A549 (cell line): ENCODE measurements at regions not wholly inside any gene's neighbourhood (a gene's known extent, or its start where the extent isn't known, plus 50 kb on each side); places are given as distances from the start of the nearest gene placed in this dataset.

Experiments used
- ATAC-seq, 2 experiments: fragments of 200-7000 bp in 1 of 2; fragments of >200 bp in 1 of 2; cut with Nextera tagmentation in 1 of 2; cut with Tn5 transposase in 1 of 2; 3 replicates each; pipeline versions ENCODE4 v1.8.0 to v1.9.1; 2018 to 2020; ENCODE audit warnings: mild to moderate bottlenecking in 1 of 2, moderate library complexity in 1 of 2
- CTCF ChIA-PET: fragments of 300-600 bp; sonication (Branson Sonifier 250); formaldehyde crosslinking; extraction: SDS; loops from one replicate; lab custom pipeline; 2021; ENCODE audit warnings: antibody characterized with exemption, inconsistent platforms; lab: Yijun Ruan, JAX
- POLR2A ChIA-PET: fragments of 350-600 bp; formaldehyde crosslinking; extraction: SDS; loops from one replicate; lab custom pipeline; 2021; ENCODE audit warnings: antibody characterized with exemption, inconsistent platforms; lab: Yijun Ruan, JAX
- DNase-seq, 2 experiments: peaks; one replicate each; pipeline versions ENCODE4 v3.0.0 to v3.0.0-alpha.2; 2011 to 2016; ENCODE audit warnings: low read depth in 1 of 2, low spot score in 1 of 2
- FAIRE-seq: peaks from 2 replicates; lab custom pipeline; 2011; peaks lifted over from hg19 to GRCh38; lab: Jason Lieb, UNC
- H3K27ac ChIP-seq, 2 experiments: fragments of >200 bp; sonication (Bioruptor Twin); formaldehyde crosslinking; 3 replicates each; pipeline ENCODE4 v1.5.1; 2016 to 2017
- H3K4me1 ChIP-seq: fragments of >200 bp; sonication (Bioruptor Twin); formaldehyde crosslinking; 3 replicates; pipeline ENCODE4 v1.6.1; 2016
- H3K4me2 ChIP-seq: fragments of >200 bp; sonication (Bioruptor Twin); formaldehyde crosslinking; 3 replicates; pipeline ENCODE4 v1.6.1; 2016
- H3K4me3 ChIP-seq: fragments of >200 bp; sonication (Bioruptor Twin); formaldehyde crosslinking; 3 replicates; pipeline ENCODE4 v1.5.1; 2016
- H3K9me3 ChIP-seq: fragments of >200 bp; sonication (Bioruptor Twin); formaldehyde crosslinking; 3 replicates; pipeline ENCODE4 v1.6.1; 2016
- CBX2 ChIP-seq: fragments of 200-600 bp; sonication (generic); IDR thresholded peaks from 2 replicates; pipeline ENCODE4 v1.6.1; 2016; ENCODE audit warnings: low read depth, mild to moderate bottlenecking, borderline replicate concordance
- EHMT2 ChIP-seq: fragments of 200-600 bp; sonication (generic); IDR thresholded peaks from 2 replicates; pipeline ENCODE4 v1.6.1; 2016; ENCODE audit warnings: antibody characterized with exemption, low read depth, mild to moderate bottlenecking, moderate library complexity
- EP300 ChIP-seq, 2 experiments: fragments of >200 bp; sonication (Bioruptor Twin); formaldehyde crosslinking; IDR thresholded peaks; 2 replicates in 1 of 2; 3 replicates in 1 of 2; pipeline ENCODE4 v1.6.1; 2016 to 2017
- GATA3 ChIP-seq: IDR thresholded peaks from 2 replicates; pipeline ENCODE4 v1.6.1; 2012; ENCODE audit warnings: borderline replicate concordance
- HDAC2 ChIP-seq: fragments of 200-600 bp; sonication (generic); IDR thresholded peaks from 2 replicates; pipeline ENCODE4 v1.6.1; 2016
- HEYL ChIP-seq: fragments of 250-450 bp; sonication (Bioruptor Pico); IDR thresholded peaks from 2 replicates; pipeline ENCODE4 v1.8.0; 2021; ENCODE audit warnings: mild to moderate bottlenecking, moderate library complexity
- HOXB5 ChIP-seq: fragments of 250-450 bp; sonication (Bioruptor Pico); IDR thresholded peaks from 2 replicates; pipeline ENCODE4 v1.5.0; 2020; ENCODE audit warnings: mild to moderate bottlenecking, moderate library complexity
- JUN ChIP-seq, 2 experiments: fragments of >200 bp; sonication (Bioruptor Twin); formaldehyde crosslinking; IDR thresholded peaks; 2 replicates in 1 of 2; 3 replicates in 1 of 2; pipeline ENCODE4 v1.6.1; 2016 to 2017
- KDM5A ChIP-seq: fragments of 200-600 bp; sonication (generic); IDR thresholded peaks from 2 replicates; pipeline ENCODE4 v1.6.1; 2016; ENCODE audit warnings: antibody characterized with exemption, mild to moderate bottlenecking
- NPAS2 ChIP-seq: fragments of 250-450 bp; sonication (Bioruptor Pico); IDR thresholded peaks from 2 replicates; pipeline ENCODE4 v1.8.0; 2022; ENCODE audit warnings: mild to moderate bottlenecking, moderate library complexity, borderline replicate concordance
- NR3C1 ChIP-seq: fragments of >200 bp; sonication (Bioruptor Twin); formaldehyde crosslinking; IDR thresholded peaks from 3 replicates; pipeline ENCODE4 v1.6.1; 2017
- PHF8 ChIP-seq: fragments of 200-600 bp; sonication (generic); IDR thresholded peaks from 2 replicates; pipeline ENCODE4 v1.6.1; 2016; ENCODE audit warnings: low read depth, mild to moderate bottlenecking, antibody characterized with exemption, moderate library complexity, borderline replicate concordance
- RAD21 ChIP-seq, 2 experiments: fragments of >200 bp in 1 of 2; sonication (Bioruptor Twin) in 1 of 2; formaldehyde crosslinking in 1 of 2; IDR thresholded peaks in 1 of 2; conservative IDR thresholded peaks in 1 of 2; 2 replicates in 1 of 2; 3 replicates in 1 of 2; pipeline ENCODE4 v1.6.1; 2012 to 2018; ENCODE audit warnings: inconsistent platforms in 1 of 2
- RFX5 ChIP-seq: fragments of 450-650 bp; IDR thresholded peaks from 2 replicates; pipeline ENCODE4 v1.7.1; 2014; ENCODE audit warnings: antibody characterized with exemption, mild to moderate bottlenecking, moderate library complexity
- SMC3 ChIP-seq: fragments of >200 bp; sonication (Bioruptor Twin); formaldehyde crosslinking; IDR thresholded peaks from 3 replicates; pipeline ENCODE4 v1.6.1; 2018; ENCODE audit warnings: inconsistent platforms
- ZC3H11A ChIP-seq: fragments of 450-650 bp; IDR thresholded peaks from 2 replicates; pipeline ENCODE4 v1.6.1; 2014; ENCODE audit warnings: antibody characterized with exemption, mild to moderate bottlenecking
- ZFP36 ChIP-seq: fragments of 450-650 bp; IDR thresholded peaks from 2 replicates; pipeline ENCODE4 v1.6.1; 2014; ENCODE audit warnings: borderline replicate concordance; ENCODE audit not compliant: partially characterized antibody
- ZNF302 ChIP-seq: fragments of 250-450 bp; sonication (Bioruptor Pico); IDR thresholded peaks from 2 replicates; pipeline ENCODE4 v1.9.0; 2021; ENCODE audit warnings: inconsistent platforms, mild to moderate bottlenecking, moderate library complexity
- ZSCAN20 ChIP-seq: fragments of 250-450 bp; sonication (Bioruptor Pico); IDR thresholded peaks from 2 replicates; pipeline ENCODE4 v1.8.0; 2022; ENCODE audit warnings: mild to moderate bottlenecking, moderate library complexity
- WGBS: methylation state at CpG from one replicate; pipeline ENCODE4 v1.1.6; 2017; ENCODE audit errors: missing lambda C conversion rate; 5-methylcytosine and 5-hydroxymethylcytosine counted together
- TF ChIP-seq, protein P1 (sequence below): fragments of >200 bp; sonication (Bioruptor Twin); formaldehyde crosslinking; IDR thresholded peaks from 3 replicates; pipeline ENCODE4 v1.5.1; 2016
- TF ChIP-seq, protein P2 (sequence below): IDR thresholded peaks from 2 replicates; pipeline ENCODE4 v1.6.1; 2012
- TF ChIP-seq, protein P3 (sequence below): fragments of 150-350 bp; IDR thresholded peaks from 2 replicates; pipeline ENCODE4 v1.6.1; 2014; ENCODE audit warnings: low read depth, mild to moderate bottlenecking, low read length
- TF ChIP-seq, protein P4 (sequence below): IDR thresholded peaks from 2 replicates; pipeline ENCODE4 v1.6.1; 2012
- TF ChIP-seq, protein P5 (sequence below): fragments of >200 bp; sonication (Bioruptor Twin); formaldehyde crosslinking; IDR thresholded peaks from 3 replicates; pipeline ENCODE4 v1.6.1; 2016
- TF ChIP-seq, protein P6 (sequence below): IDR thresholded peaks from 2 replicates; pipeline ENCODE4 v1.6.1; 2012; ENCODE audit warnings: low read depth, borderline replicate concordance

DNA sequence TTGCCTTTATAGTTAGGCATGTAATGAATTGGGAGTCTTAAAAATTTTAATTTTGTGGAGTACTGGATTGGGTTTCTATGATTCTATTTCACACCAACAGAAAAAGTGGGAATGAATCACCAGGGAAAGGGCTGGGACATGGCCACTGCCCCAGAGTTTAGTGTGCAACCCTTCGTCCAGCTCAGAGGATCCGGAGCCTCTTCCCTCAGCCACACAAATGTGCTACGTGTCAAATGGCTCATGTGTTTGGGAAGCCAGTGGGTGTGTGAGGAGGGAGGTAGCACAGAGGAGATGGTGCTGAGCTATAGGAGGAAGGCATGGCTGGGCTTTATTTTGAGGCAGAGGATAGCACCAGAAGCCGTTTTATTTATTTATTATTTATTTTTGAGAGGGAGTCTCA, 247.3 kb downstream of the SIPA1L2 start:
- DNase-seq: no peak
- POLR2A ChIA-PET: no interaction called here
- no peak for TF ChIP-seq HEYL (CRISPR knock-in tag)
- TF ChIP-seq ZC3H11A: no peak
- no peak for TF ChIP-seq EP300 (IDR thresholded peaks at IDR 0.05)
- no peak for TF ChIP-seq EHMT2
- TF ChIP-seq PHF8: no peak
- TF ChIP-seq HDAC2: no peak
- TF ChIP-seq GATA3: no peak
- no peak for TF ChIP-seq HOXB5 (CRISPR knock-in tag)
- TF ChIP-seq, protein P1, sequence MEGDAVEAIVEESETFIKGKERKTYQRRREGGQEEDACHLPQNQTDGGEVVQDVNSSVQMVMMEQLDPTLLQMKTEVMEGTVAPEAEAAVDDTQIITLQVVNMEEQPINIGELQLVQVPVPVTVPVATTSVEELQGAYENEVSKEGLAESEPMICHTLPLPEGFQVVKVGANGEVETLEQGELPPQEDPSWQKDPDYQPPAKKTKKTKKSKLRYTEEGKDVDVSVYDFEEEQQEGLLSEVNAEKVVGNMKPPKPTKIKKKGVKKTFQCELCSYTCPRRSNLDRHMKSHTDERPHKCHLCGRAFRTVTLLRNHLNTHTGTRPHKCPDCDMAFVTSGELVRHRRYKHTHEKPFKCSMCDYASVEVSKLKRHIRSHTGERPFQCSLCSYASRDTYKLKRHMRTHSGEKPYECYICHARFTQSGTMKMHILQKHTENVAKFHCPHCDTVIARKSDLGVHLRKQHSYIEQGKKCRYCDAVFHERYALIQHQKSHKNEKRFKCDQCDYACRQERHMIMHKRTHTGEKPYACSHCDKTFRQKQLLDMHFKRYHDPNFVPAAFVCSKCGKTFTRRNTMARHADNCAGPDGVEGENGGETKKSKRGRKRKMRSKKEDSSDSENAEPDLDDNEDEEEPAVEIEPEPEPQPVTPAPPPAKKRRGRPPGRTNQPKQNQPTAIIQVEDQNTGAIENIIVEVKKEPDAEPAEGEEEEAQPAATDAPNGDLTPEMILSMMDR: no peak
- TF ChIP-seq, protein P2, sequence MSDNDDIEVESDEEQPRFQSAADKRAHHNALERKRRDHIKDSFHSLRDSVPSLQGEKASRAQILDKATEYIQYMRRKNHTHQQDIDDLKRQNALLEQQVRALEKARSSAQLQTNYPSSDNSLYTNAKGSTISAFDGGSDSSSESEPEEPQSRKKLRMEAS: no peak
- TF ChIP-seq JUN (IDR thresholded peaks at IDR 0.05): no peak
- no peak for TF ChIP-seq ZNF302
- no peak for TF ChIP-seq ZSCAN20 (CRISPR knock-in tag)
- TF ChIP-seq RAD21 (conservative IDR thresholded peaks at IDR 0.05 in 1 of 2, IDR thresholded peaks at IDR 0.05 in 1 of 2): no peak
- TF ChIP-seq, protein P3, sequence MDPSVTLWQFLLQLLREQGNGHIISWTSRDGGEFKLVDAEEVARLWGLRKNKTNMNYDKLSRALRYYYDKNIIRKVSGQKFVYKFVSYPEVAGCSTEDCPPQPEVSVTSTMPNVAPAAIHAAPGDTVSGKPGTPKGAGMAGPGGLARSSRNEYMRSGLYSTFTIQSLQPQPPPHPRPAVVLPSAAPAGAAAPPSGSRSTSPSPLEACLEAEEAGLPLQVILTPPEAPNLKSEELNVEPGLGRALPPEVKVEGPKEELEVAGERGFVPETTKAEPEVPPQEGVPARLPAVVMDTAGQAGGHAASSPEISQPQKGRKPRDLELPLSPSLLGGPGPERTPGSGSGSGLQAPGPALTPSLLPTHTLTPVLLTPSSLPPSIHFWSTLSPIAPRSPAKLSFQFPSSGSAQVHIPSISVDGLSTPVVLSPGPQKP: no peak
- TF ChIP-seq NPAS2: no peak
- TF ChIP-seq, all 56 proteins: peak for 0
- ATAC-seq: no peak
- FAIRE-seq: no peak
- CTCF ChIA-PET: no interaction called here
- H3K4me1 ChIP-seq: 0 out of 3 replicates have a peak, but pooled peaks cover 5% of the 10 kb centered on the region
- WGBS: 61% methylated on average over 4 of the region's 4 CpGs
- H3K9me3 ChIP-seq: no peaks in the 10 kb centered on the region
- H3K4me2 ChIP-seq: no peak overlapping the region
- H3K27ac ChIP-seq: no peak overlapping the region
- H3K4me3 ChIP-seq: no peak overlapping the region

DNA sequence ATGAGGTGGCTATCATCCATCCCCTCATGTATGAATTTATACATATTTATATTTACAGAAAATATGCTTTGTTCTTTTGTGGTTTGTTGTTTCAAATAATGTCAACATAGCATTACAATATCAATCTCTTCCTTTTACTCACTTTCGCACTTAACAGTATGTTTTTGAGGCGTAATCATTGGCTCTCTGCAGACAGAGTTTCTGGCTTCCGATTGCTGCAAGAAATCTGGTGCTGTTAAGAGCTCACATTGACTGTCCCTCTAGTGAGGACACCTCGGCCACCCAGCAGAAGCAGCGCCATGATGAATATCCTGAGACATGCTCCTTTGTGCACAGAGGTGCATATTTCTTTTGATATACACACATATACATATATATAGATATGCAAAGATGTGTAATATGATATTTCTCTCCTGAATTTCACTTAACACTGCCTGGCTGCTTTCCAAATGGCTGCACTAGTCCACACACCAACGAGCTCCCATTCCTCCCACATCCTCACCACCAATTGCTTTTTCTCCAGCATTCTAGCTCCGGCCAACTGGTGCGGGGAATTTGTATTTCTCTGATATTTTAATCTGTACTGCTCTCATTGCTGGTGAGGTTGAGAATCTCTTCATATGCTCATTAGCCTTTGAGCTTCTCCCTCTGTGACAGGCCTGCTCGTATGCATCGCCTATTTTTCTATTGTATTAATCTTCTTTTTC, 248.4 kb downstream of the SIPA1L2 start:
- H3K27ac ChIP-seq: no peak overlapping the region
- H3K9me3 ChIP-seq: no peaks in the 10 kb centered on the region
- H3K4me3 ChIP-seq: no peak overlapping the region
- FAIRE-seq (no peak), ATAC-seq (no peak)
- CTCF ChIA-PET: no interaction called here
- no peak overlapping the region for H3K4me2 ChIP-seq
- 81% methylated on average over 10 of the region's 10 CpGs for WGBS
- H3K4me1 ChIP-seq: peaks cover 12% of the 10 kb centered on the region; the same call in 1 of the 3 replicates
- TF ChIP-seq ZNF302 (no peak), SMC3 (no peak), ZFP36 (no peak)
- TF ChIP-seq, all 56 proteins: peak for 0
- DNase-seq: no peak
- POLR2A ChIA-PET: interaction anchor here (0.5 kb wide), 1 partner anchor 248 kb away, joined by 3 read pairs; the partner anchor contains the start of gene SIPA1L2

DNA sequence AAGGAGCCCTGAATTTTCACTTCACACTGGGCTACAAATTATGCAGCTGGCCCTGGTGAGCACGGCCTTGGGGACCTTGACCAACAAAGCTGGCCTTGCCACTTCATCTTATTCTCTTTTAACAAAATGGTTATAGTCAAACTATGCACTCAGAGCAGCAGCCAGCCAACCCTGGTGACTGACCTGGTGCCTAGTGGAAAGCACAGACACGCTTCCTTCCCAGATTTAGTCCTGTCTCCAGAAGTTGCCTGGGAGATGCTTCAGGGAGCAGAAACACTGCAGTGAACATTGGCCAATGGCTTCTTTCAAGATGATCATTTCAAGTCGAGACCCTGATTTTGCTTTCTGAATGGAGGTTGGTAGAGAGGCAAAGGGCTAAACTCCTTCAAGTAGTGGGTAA, 249.3 kb downstream of the SIPA1L2 start:
- Histone ChIP-seq H3K4me1 (peaks cover 12% of the 10 kb centered on the region; the same call in 1 of the 3 replicates), H3K4me3 (no peak overlapping the region), H3K9me3 (no peaks in the 10 kb centered on the region), H3K27ac (no peak overlapping the region), H3K4me2 (no peak overlapping the region)
- 41% methylated on average over 3 of the region's 3 CpGs for WGBS
- FAIRE-seq (no peak), ATAC-seq (no peak), DNase-seq (no peak)
- POLR2A ChIA-PET: no interaction called here
- CTCF ChIA-PET: no interaction called here
- no peak for TF ChIP-seq RFX5
- TF ChIP-seq, protein P4, sequence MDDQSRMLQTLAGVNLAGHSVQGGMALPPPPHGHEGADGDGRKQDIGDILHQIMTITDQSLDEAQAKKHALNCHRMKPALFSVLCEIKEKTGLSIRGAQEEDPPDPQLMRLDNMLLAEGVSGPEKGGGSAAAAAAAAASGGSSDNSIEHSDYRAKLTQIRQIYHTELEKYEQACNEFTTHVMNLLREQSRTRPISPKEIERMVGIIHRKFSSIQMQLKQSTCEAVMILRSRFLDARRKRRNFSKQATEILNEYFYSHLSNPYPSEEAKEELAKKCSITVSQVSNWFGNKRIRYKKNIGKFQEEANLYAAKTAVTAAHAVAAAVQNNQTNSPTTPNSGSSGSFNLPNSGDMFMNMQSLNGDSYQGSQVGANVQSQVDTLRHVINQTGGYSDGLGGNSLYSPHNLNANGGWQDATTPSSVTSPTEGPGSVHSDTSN: no peak
- TF ChIP-seq CBX2: no peak
- no peak for TF ChIP-seq GATA3
- TF ChIP-seq HOXB5 (CRISPR knock-in tag): no peak
- TF ChIP-seq, protein P5, sequence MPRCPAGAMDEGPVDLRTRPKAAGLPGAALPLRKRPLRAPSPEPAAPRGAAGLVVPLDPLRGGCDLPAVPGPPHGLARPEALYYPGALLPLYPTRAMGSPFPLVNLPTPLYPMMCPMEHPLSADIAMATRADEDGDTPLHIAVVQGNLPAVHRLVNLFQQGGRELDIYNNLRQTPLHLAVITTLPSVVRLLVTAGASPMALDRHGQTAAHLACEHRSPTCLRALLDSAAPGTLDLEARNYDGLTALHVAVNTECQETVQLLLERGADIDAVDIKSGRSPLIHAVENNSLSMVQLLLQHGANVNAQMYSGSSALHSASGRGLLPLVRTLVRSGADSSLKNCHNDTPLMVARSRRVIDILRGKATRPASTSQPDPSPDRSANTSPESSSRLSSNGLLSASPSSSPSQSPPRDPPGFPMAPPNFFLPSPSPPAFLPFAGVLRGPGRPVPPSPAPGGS: no peak
- TF ChIP-seq KDM5A: no peak
- no peak for TF ChIP-seq NR3C1
- no peak for TF ChIP-seq JUN (IDR thresholded peaks at IDR 0.05)
- TF ChIP-seq, protein P6, sequence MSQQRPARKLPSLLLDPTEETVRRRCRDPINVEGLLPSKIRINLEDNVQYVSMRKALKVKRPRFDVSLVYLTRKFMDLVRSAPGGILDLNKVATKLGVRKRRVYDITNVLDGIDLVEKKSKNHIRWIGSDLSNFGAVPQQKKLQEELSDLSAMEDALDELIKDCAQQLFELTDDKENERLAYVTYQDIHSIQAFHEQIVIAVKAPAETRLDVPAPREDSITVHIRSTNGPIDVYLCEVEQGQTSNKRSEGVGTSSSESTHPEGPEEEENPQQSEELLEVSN: no peak
